Coronary artery (tissue), 2 donors: ENCODE measurements at regions not wholly inside any gene's neighbourhood (a gene's known extent, or its start where the extent isn't known, plus 50 kb on each side); places are given as distances from the start of the nearest gene placed in this dataset.

Source experiments
- DNase-seq: peaks from one replicate; pipeline ENCODE4 v3.0.0-alpha.2; 2017; ENCODE audit warnings: low spot score
- H3K27ac ChIP-seq, 2 donors: fragments of 200-600 bp; sonication (generic); one replicate each; pipeline ENCODE4 v1.5.1; 2016 to 2019
- H3K4me3 ChIP-seq: fragments of 200-600 bp; sonication (generic); 2 replicates; pipeline ENCODE4 v1.5.1; 2016; ENCODE audit warnings: mild to moderate bottlenecking, moderate library complexity
- CTCF ChIP-seq: fragments of 200-600 bp; sonication (generic); IDR thresholded peaks from one replicate; pipeline ENCODE4 v1.5.1; 2019; ENCODE audit warnings: antibody characterized with exemption

- no peak for DNase-seq
- no peak for TF ChIP-seq CTCF
- H3K4me3 ChIP-seq, result no peak overlapping the region
- H3K27ac ChIP-seq, result no peak overlapping the region
These were observed 626.1 kb downstream of the HS3ST4 start for GRCh38 chr16:26317885-26318284.

- no peak for TF ChIP-seq CTCF
- DNase-seq, result no peak
- no peak overlapping the region for H3K4me3 ChIP-seq
- H3K27ac ChIP-seq, result no peak overlapping the region
These were observed 638.9 kb downstream of the HS3ST4 start for GRCh38 chr16:26330654-26331053.

GRCh38 chr16:26334218-26335111, 642.7 kb downstream of the HS3ST4 start:
- DNase-seq, result no peak
- H3K4me3 ChIP-seq, result no peak overlapping the region
- no peak for TF ChIP-seq CTCF
- no peak overlapping the region for H3K27ac ChIP-seq

DNA sequence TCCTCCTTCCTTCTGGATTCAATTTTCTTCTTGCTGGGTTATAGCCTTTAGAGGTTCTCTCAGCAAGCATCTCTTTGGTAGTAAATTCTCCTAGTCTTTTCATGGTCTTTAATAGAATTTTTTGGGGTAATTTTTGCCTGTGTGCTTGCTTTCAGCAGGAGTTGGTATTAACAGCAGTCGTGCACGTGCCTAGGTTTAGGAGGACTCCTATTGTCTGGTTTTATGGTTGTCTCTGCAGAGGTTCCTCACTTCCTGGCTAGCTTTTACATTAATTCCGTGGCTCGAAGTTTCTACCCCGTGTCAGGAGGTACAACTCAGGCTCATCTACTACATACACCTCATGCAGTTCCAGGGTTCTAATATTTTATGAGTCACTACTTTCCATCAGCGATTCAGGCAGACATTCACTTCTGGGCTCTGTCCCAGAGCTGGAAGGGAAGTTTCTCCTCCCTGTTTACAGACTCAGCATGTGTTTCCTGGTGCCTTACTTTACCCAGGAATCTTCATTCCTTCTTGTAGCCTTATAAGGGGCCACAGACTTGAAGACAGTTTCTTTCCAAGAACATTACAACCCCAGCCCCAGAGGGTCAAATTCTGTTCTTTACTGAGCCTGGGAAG, 643.6 kb downstream of the HS3ST4 start:
- DNase-seq, result no peak
- Histone ChIP-seq H3K4me3 (no peak overlapping the region), H3K27ac (no peak overlapping the region)
- no peak for TF ChIP-seq CTCF

GRCh38 chr16:26342621-26343020, 650.9 kb downstream of the HS3ST4 start:
- Histone ChIP-seq H3K27ac (no peak overlapping the region), H3K4me3 (no peak overlapping the region)
- TF ChIP-seq CTCF, result no peak
- no peak for DNase-seq

DNA sequence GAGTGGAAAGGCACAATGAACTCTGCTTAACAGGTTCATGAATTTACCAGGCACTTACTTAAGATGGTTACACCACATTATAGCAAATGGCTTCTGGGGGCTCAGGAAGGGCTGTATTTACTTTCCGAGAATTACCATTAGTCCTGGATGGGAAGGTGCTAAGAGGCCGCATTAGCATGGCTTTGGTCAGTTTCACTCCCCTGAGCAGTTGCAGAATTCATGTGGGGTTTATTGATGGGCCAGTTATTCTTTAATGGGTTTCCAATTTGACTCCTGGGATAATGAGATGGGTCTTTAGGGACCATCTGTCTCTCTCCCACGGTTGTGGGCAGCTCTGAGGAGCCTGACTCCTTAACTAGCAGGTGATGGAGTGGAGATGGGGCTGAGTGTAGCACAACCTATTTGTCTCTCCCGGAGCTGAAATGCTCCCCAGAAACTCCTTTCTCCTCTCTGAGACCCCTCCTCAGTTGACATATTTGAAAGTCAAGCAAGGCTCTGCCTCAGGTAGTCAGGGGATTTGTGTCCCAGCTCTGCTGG, 652.5 kb downstream of the HS3ST4 start:
- no peak for TF ChIP-seq CTCF
- H3K27ac ChIP-seq, result no peak overlapping the region
- DNase-seq, result no peak
- H3K4me3 ChIP-seq, result no peak overlapping the region
